ENCODE measurements at regions not wholly inside any gene's neighbourhood (a gene's known extent, or its start where the extent isn't known, plus 50 kb on each side); places are given as distances from the start of the nearest gene placed in this dataset.
"Not testable (repeated sequence)": the region's sequence is repeated elsewhere in the genome, so short reads cannot be mapped to it uniquely, and the experiment has no call there.

- DNase-seq (ENCODE audit: low spot score); intact Hi-C loops (cut with DNase I): not testable (repeated sequence)
Observed at GRCh38 chr9:42323084-42323809, 139.8 kb downstream of the SPATA31A6 start.

DNA sequence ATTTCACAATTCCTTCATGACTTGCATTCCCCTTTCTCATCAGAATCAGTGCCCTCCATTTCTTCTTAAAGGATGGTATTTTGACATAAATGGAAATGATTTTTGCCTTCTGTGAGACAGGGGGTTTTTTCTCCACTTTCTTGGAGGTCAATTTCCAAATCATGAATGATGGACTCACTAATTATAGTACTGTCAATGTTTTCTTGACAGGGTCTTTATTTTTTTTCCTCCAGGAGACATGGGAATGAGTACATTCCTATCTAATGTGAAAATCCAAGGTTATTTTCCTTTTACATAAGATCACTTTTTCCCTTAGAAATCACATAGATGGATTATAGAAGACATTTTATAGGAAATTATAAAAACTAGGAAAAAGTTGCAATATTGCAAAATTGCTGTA lies 141.7 kb downstream of the SPATA31A6 start:
- DNase-seq (ENCODE audit: low spot score); intact Hi-C loops (cut with DNase I): not testable (repeated sequence)

DNA sequence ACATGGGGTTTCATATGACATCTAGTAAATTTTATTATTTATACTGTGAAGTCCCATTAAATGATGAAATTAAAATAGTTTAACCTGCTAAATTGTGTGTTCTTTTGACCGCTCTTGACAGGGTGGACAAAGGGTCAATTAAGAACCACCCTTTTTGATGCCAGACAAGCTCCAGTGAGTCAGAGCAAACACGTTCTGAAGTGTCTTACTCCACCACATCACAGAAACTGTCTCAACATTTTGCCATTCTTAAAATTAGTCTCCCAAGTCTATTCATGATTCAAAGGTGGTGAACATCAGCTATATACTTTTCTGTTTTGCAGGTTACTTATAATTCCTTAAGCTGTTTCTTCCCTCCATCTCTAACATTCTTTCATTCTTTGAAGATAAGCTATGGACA lies 142.1 kb downstream of the SPATA31A6 start:
- DNase-seq (ENCODE audit: low spot score); intact Hi-C loops (cut with DNase I): not testable (repeated sequence)

GRCh38 chr9:42326482-42326881 lies 143.0 kb downstream of the SPATA31A6 start:
- DNase-seq (ENCODE audit: low spot score); intact Hi-C loops (cut with DNase I): not testable (repeated sequence)

DNA sequence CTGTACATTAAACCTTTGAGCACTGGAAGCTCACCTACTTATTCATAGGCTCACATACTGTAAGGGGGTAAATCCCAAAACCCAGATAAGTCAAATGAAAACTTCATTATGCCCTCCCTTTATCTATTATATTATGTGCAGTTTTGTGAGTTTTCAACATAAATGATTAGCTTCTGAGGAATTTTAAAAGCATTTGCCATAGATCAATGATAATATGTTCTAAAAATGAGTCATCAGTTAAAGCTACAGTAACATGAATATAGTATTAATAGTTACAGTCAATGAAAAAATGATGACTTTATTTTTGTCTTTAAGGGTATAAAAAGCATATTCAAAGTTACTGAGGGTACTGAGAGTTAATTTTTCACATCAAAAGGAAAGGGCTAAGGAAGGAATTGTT lies 151.9 kb downstream of the SPATA31A6 start:
- intact Hi-C loops (cut with DNase I); DNase-seq (ENCODE audit: low spot score): not testable (repeated sequence)

DNA sequence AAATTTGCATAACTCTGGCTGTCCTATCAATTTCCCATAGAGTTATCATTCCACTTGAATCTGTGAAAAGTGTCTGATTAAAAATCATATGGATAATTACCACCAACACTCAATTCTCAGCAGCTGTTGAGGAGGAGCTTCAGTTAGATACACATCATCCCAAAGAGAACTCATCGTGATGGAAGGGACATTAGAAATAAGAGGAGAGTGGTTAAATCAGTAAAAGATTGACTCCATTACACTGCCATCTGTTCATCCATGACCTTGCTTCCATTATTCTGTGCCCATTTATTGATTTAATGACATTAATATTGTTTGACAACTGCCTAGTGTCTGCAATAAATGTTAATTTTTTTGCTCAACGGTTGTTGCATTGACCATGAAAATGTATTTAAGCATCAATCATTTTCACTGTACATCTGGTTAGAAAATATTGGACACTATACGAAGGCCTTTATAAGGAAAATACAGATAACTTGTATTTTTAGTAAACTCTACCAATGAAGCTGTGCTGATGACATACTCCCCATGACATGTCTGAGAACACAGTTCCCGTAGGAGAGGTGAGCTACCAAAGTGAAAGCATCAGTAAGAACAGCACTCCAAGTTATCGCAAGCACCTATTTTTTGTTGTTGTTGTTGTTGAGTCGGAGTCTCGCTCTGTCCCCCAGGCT lies 152.7 kb downstream of the SPATA31A6 start:
- intact Hi-C loops (cut with DNase I); DNase-seq (ENCODE audit: low spot score): not testable (repeated sequence)

- DNase-seq (ENCODE audit: low spot score); intact Hi-C loops (cut with DNase I): not testable (repeated sequence)
Observed at GRCh38 chr9:42338275-42338674, 154.8 kb downstream of the SPATA31A6 start.

- DNase-seq (ENCODE audit: low spot score); intact Hi-C loops (cut with DNase I): not testable (repeated sequence)
Observed at GRCh38 chr9:42339671-42340434, 156.4 kb downstream of the SPATA31A6 start.

- intact Hi-C loops (cut with DNase I); DNase-seq (ENCODE audit: low spot score): not testable (repeated sequence)
Observed at GRCh38 chr9:42340435-42340723, 156.9 kb downstream of the SPATA31A6 start.

DNA sequence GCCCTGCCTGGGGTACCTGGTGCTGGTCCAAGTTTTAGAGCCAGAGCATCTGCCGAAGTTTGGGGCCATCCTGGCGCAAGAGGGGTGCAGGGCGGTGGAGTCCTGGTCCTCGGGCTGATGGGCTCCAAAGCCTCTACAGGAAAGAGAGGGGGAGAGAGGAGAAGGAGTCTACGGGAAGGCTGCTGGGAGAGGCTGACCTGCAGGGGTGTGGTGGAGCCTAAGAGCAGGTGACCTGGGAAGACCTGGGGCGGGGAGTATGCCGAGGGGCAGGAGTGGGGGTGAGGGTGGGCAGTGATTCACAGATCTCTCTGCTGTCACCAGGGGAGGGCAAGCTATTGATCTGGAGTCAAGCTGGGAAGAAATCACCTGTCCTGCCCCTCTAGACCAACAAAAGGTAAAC lies 158.4 kb downstream of the SPATA31A6 start:
- intact Hi-C loops (cut with DNase I); DNase-seq (ENCODE audit: low spot score): not testable (repeated sequence)

DNA sequence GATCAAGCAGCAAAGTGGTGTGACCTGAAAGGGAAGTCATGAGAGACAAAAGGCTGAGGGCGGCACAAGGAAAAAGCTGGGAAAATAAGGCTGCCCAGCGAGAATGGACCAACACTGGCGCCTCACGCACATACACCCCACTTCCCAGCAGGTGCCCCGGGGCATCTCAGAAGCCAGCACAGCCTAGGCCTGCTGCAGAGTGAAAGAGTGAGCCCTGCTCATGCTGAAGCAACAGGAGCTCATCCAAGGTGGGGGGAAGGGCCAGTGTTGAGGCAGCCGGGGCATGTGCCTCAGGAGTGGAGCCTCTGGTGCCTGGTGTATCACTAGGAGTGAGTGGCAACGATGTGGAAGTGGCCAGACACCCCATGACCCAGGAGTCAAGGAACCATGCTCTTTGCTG lies 158.8 kb downstream of the SPATA31A6 start:
- intact Hi-C loops (cut with DNase I); DNase-seq (ENCODE audit: low spot score): not testable (repeated sequence)

- intact Hi-C loops (cut with DNase I); DNase-seq (ENCODE audit: low spot score): not testable (repeated sequence)
Observed at GRCh38 chr9:42344508-42344907, 161.0 kb downstream of the SPATA31A6 start.

- DNase-seq (ENCODE audit: low spot score); intact Hi-C loops (cut with DNase I): not testable (repeated sequence)
Observed at GRCh38 chr9:42346916-42347315, 163.5 kb downstream of the SPATA31A6 start.

GRCh38 chr9:42349181-42349580 lies 165.7 kb downstream of the SPATA31A6 start:
- DNase-seq (ENCODE audit: low spot score); intact Hi-C loops (cut with DNase I): not testable (repeated sequence)

GRCh38 chr9:42350412-42350811 lies 167.0 kb downstream of the SPATA31A6 start:
- DNase-seq (ENCODE audit: low spot score); intact Hi-C loops (cut with DNase I): not testable (repeated sequence)

DNA sequence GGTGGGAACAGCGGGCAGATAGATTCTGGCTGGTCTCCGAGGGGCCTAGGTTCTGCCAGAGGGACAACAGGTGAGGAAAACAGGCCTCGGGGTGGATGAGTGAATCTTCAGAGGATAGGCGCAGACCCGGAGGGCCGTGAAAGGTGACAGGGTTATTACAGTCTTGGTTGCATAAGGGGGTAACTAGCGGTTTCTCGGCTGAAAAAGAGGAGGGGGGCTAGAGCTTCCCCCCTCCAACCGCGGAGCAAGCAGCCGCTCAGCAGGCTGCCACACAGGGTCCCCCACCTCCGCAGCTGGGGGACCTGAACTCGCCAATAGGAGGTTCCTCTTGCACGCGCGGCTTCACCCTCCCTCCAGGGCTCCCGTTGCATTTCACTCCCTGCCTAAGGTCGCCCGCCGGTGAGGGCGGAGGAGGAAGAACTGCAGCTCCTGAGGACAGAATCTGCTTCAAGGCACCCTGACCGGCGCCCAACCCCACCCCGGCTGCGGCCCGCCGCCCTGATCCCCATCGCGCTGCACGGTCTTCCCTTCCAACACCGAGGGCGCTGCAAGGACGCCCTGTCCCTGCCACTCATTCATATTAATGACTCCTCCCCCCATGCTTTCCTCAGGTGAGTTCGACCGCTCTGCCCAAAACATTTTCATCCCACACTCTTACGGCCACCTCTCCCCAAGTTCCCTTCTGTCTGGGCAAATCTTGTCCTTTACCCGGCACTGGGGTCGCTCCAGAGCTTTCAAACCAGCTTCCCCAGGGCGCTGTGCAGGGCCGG lies 174.3 kb downstream of the SPATA31A6 start:
- DNase-seq (ENCODE audit: low spot score); intact Hi-C loops (cut with DNase I): not testable (repeated sequence)

DNA sequence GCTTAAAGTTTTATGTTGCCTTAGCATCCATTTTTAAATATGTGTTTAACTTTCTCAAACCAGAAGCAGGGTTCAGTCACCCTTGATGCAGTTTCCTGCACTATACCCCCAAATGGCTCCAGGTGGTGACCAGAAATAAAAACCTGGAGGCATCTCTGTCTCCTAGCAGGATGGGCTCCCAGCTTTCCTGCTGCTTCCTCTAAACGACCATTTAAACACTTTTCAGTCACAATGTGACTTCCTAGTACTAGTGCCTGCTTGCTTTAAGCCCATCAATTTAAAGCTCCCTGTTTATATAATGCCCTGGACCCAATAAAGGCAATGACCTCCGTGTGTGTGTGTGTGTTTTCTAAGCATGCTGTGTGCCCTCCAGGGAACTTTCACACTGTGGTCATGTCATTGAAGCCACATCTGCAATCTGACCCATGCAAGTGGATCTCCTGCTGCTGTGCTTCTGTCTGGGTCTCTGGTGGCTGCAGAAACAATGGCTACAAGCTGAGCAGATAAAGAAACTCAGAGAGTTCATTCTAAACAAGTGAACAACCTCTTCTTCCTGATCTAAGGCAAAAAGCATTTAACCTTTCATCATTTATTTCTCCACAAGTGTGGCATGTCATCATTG lies 175.3 kb downstream of the SPATA31A6 start:
- intact Hi-C loops (cut with DNase I); DNase-seq (ENCODE audit: low spot score): not testable (repeated sequence)

DNA sequence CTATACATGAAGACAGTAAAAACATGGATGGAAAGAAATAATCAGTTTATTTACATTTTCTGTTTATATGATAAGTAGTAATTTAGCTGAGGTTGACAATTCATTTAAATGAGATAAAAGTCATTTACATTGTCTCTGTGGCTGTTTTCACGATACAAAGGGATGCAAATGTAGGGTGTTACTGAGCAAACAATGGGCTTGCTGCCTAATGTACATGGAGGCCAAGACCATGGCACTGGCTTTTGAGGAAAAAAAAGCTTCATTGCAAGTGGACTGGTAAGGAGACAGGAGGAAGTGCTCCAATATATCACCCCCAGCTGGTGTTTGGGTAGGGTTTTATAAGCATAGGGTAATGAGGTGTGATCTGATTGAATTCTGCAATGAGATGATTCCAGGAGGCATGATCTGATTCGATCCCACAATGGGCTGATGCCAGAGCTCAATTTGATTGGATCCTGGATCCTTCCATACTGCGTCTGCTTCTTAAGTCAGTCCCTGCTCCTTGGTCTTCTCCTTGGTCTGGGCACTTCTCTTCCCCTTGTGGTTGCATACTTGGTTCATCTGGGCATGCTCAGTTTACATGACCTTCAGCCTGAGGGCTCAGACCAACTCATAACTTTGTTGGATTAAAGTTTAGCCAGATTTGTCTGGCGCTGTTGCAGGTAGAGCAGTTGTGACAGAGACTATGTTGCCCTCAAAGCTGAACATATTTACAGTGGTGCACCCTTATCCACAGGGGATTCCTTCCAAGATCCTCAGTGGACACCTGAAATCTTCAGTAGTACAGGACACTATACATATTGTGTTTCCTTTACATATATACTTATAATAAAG lies 181.2 kb downstream of the SPATA31A6 start:
- DNase-seq (ENCODE audit: low spot score); intact Hi-C loops (cut with DNase I): not testable (repeated sequence)

All from cardiac septum (tissue), 1 donor.